ENCODE measurements at regions not wholly inside any gene's neighbourhood (a gene's known extent, or its start where the extent isn't known, plus 50 kb on each side); places are given as distances from the start of the nearest gene placed in this dataset.

DNA sequence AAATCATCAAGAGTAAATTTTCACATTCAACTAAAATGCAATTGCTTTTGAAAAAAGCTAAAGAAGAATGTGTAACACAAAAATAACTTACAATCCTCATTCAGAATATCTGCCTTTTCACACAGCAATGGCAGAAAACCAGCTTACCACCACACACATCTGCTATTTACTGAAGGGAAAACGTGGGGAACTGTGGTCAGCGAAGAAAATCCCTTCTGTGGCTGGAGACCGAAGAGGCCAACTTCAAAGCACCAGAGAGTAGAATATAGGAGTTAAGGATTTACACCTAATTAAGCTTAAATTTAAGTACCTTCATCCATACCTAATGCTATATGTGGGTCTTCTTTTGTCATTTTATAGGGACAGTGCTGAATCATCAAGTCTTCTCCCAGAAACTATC lies 339.6 kb downstream of the DEPDC1B start:
- no peak overlapping the region for H3K27ac Mint-ChIP-seq
- Histone ChIP-seq H3K9me3 (ENCODE audit: control insufficient read depth in 1 of 2, insufficient read depth in 1 of 2, low read length in 2 of 2) (no peaks in the 10 kb centered on the region), H3K36me3 (ENCODE audit: insufficient read depth, low read length) (no peaks in the 10 kb centered on the region), H3K4me1 (ENCODE audit: insufficient read depth, low read length) (no peaks in the 10 kb centered on the region), H3K4me3 (ENCODE audit: low read length) (no peak overlapping the region), H3K27me3 (ENCODE audit: control insufficient read depth in 1 of 2, insufficient read depth in 2 of 2, low read length in 2 of 2) (no peaks in the 10 kb centered on the region), H3K27ac (ENCODE audit: low read depth in 1 of 2, low read length in 2 of 2) (no peak overlapping the region)
- TF ChIP-seq, protein P1, sequence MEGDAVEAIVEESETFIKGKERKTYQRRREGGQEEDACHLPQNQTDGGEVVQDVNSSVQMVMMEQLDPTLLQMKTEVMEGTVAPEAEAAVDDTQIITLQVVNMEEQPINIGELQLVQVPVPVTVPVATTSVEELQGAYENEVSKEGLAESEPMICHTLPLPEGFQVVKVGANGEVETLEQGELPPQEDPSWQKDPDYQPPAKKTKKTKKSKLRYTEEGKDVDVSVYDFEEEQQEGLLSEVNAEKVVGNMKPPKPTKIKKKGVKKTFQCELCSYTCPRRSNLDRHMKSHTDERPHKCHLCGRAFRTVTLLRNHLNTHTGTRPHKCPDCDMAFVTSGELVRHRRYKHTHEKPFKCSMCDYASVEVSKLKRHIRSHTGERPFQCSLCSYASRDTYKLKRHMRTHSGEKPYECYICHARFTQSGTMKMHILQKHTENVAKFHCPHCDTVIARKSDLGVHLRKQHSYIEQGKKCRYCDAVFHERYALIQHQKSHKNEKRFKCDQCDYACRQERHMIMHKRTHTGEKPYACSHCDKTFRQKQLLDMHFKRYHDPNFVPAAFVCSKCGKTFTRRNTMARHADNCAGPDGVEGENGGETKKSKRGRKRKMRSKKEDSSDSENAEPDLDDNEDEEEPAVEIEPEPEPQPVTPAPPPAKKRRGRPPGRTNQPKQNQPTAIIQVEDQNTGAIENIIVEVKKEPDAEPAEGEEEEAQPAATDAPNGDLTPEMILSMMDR (IDR thresholded peaks at IDR 0.05): no peak
- H3K9me3 Mint-ChIP-seq: no peaks in the 10 kb centered on the region
- DNase-seq (no peak), ATAC-seq (ENCODE audit: poor library complexity) (no peak)
- H3K4me3 Mint-ChIP-seq: no peak overlapping the region
- intact Hi-C loops (cut with DNase I, micrococcal nuclease): no loop called here
- no peaks in the 10 kb centered on the region for H3K36me3 Mint-ChIP-seq (ENCODE audit: low read depth)
- ChIA-PET POLR2A (no interaction called here), CTCF (no interaction called here)
- H3K27me3 Mint-ChIP-seq: no peaks in the 10 kb centered on the region
- H3K4me1 Mint-ChIP-seq (ENCODE audit: low read depth): no peaks in the 10 kb centered on the region

DNA sequence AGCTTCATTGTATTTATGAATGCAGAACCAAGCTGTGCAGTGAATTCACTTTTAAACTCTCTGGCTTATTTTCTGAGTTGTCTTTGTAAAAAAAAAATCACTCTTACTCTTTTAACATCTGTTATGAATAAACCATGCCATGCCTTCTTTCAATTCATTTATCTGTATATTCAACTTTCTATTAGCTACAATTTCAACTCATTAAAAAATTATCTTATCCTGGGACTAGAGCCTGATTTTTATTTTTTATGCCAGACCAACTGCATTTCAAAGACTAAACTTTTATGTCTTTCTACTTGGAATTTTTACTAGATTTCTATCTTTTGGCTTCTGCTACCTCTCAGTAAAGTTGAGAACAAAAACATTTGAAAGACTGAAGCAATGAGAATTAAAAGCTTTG lies 342.7 kb downstream of the DEPDC1B start:
- Mint-ChIP-seq H3K4me3 (no peak overlapping the region), H3K9me3 (no peaks in the 10 kb centered on the region), H3K27me3 (no peaks in the 10 kb centered on the region), H3K27ac (no peak overlapping the region), H3K4me1 (ENCODE audit: low read depth) (no peaks in the 10 kb centered on the region), H3K36me3 (ENCODE audit: low read depth) (no peaks in the 10 kb centered on the region)
- no peaks in the 10 kb centered on the region for H3K27me3 ChIP-seq (ENCODE audit: control insufficient read depth in 1 of 2, insufficient read depth in 2 of 2, low read length in 2 of 2)
- no peak overlapping the region for H3K4me3 ChIP-seq (ENCODE audit: low read length)
- ChIA-PET POLR2A (interaction anchor here (0.9 kb wide), 1 partner anchor 19 kb away, joined by 3 read pairs; no protein-coding TSS in a partner anchor), CTCF (no interaction called here)
- H3K27ac ChIP-seq (ENCODE audit: low read depth in 1 of 2, low read length in 2 of 2): no peak overlapping the region
- no peak for DNase-seq
- H3K36me3 ChIP-seq (ENCODE audit: insufficient read depth, low read length): no peaks in the 10 kb centered on the region
- H3K9me3 ChIP-seq (ENCODE audit: control insufficient read depth in 1 of 2, insufficient read depth in 1 of 2, low read length in 2 of 2): no peaks in the 10 kb centered on the region
- intact Hi-C loops (cut with DNase I, micrococcal nuclease): no loop called here
- TF ChIP-seq, protein P1 (IDR thresholded peaks at IDR 0.05): no peak
- H3K4me1 ChIP-seq (ENCODE audit: insufficient read depth, low read length): no peaks in the 10 kb centered on the region
- no peak for ATAC-seq (ENCODE audit: poor library complexity)

DNA sequence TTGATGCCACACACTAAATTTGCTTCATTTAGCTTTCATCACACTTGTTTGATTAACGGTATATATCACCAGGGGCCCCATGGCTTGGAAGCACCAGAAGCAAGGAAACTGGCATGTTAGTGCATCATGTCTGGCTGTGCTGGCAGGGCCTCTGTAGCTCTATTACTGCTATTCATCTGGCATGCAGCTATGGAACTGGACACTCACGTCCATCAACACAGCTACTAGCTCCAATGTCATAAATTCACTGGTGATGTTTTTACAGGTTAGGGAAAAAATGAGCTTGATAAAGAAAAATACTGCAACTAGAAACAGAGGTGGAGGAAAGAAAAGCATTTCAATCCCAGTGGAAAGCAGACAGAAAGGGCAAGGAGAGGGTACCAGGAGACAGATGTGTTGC lies 343.2 kb downstream of the DEPDC1B start:
- no peaks in the 10 kb centered on the region for H3K9me3 Mint-ChIP-seq
- TF ChIP-seq, protein P1 (IDR thresholded peaks at IDR 0.05): no peak
- no peaks in the 10 kb centered on the region for H3K9me3 ChIP-seq (ENCODE audit: control insufficient read depth in 1 of 2, insufficient read depth in 1 of 2, low read length in 2 of 2)
- H3K4me1 ChIP-seq (ENCODE audit: insufficient read depth, low read length): no peaks in the 10 kb centered on the region
- intact Hi-C loops (cut with DNase I, micrococcal nuclease): no loop called here
- no peaks in the 10 kb centered on the region for H3K4me1 Mint-ChIP-seq (ENCODE audit: low read depth)
- H3K4me3 ChIP-seq (ENCODE audit: low read length): no peak overlapping the region
- ChIA-PET CTCF (no interaction called here), POLR2A (interaction anchor here (0.9 kb wide), 1 partner anchor 19 kb away, joined by 3 read pairs; no protein-coding TSS in a partner anchor)
- no peaks in the 10 kb centered on the region for H3K27me3 Mint-ChIP-seq
- no peak overlapping the region for H3K4me3 Mint-ChIP-seq
- H3K27ac Mint-ChIP-seq: no peak overlapping the region
- no peaks in the 10 kb centered on the region for H3K36me3 Mint-ChIP-seq (ENCODE audit: low read depth)
- no peaks in the 10 kb centered on the region for H3K27me3 ChIP-seq (ENCODE audit: control insufficient read depth in 1 of 2, insufficient read depth in 2 of 2, low read length in 2 of 2)
- H3K36me3 ChIP-seq (ENCODE audit: insufficient read depth, low read length): no peaks in the 10 kb centered on the region
- no peak for DNase-seq
- no peak overlapping the region for H3K27ac ChIP-seq (ENCODE audit: low read depth in 1 of 2, low read length in 2 of 2)
- ATAC-seq (ENCODE audit: poor library complexity): no peak
